ENCODE measurements at regions not wholly inside any gene's neighbourhood (a gene's known extent, or its start where the extent isn't known, plus 50 kb on each side); places are given as distances from the start of the nearest gene placed in this dataset.
"Not testable (repeated sequence)": the region's sequence is repeated elsewhere in the genome, so short reads cannot be mapped to it uniquely, and the experiment has no call there.

GRCh38 chr2:207328944-207329386 lies 163.2 kb upstream of the KLF7 start:
- DNase-seq (ENCODE audit: low read depth in 3 of 3) = no peak

GRCh38 chr2:207330912-207331311 lies 165.2 kb upstream of the KLF7 start:
- DNase-seq (ENCODE audit: low read depth in 3 of 3) = peak; percentile 22 to 52 (median 45)

GRCh38 chr2:207331674-207332073 lies 165.9 kb upstream of the KLF7 start:
- DNase-seq (ENCODE audit: low read depth in 3 of 3) = no peak

GRCh38 chr2:207332480-207333212 lies 166.9 kb upstream of the KLF7 start:
- no peak for DNase-seq (ENCODE audit: low read depth in 3 of 3)

- no peak for DNase-seq (ENCODE audit: low read depth in 3 of 3)
Observed at GRCh38 chr2:207333599-207334300, 168.0 kb upstream of the KLF7 start.

- no peak for DNase-seq (ENCODE audit: low read depth in 3 of 3)
Observed at GRCh38 chr2:207334301-207334623, 168.5 kb upstream of the KLF7 start.

GRCh38 chr2:207334624-207335371 lies 169.1 kb upstream of the KLF7 start:
- DNase-seq (ENCODE audit: low read depth in 3 of 3) = peak in 1 of 3 experiments; percentile 47

- DNase-seq (ENCODE audit: low read depth in 3 of 3) = peak in 1 of 3 experiments; percentile 2
Observed at GRCh38 chr2:207337234-207338219, 171.8 kb upstream of the KLF7 start.

- DNase-seq (ENCODE audit: low read depth in 3 of 3) = no peak
Observed at GRCh38 chr2:207338220-207338607, 172.5 kb upstream of the KLF7 start.

- no peak for DNase-seq (ENCODE audit: low read depth in 3 of 3)
Observed at GRCh38 chr2:207338610-207339009, 172.9 kb upstream of the KLF7 start.

GRCh38 chr2:207341112-207341750 lies 175.5 kb upstream of the KLF7 start:
- DNase-seq (ENCODE audit: low read depth in 3 of 3) = no peak

- no peak for DNase-seq (ENCODE audit: low read depth in 3 of 3)
Observed at GRCh38 chr2:207341804-207342203, 176.1 kb upstream of the KLF7 start.

- not testable (repeated sequence) for DNase-seq (ENCODE audit: low read depth in 3 of 3)
Observed at GRCh38 chr2:207344596-207345394, 179.0 kb upstream of the KLF7 start.

- DNase-seq (ENCODE audit: low read depth in 3 of 3) = no peak
Observed at GRCh38 chr2:207351171-207351570, 178.6 kb upstream of the CREB1 start.

- DNase-seq (ENCODE audit: low read depth in 3 of 3) = no peak
Observed at GRCh38 chr2:207352978-207353671, 176.6 kb upstream of the CREB1 start.

GRCh38 chr2:207353836-207354235 lies 175.9 kb upstream of the CREB1 start:
- DNase-seq (ENCODE audit: low read depth in 3 of 3) = no peak

- no peak for DNase-seq (ENCODE audit: low read depth in 3 of 3)
Observed at GRCh38 chr2:207354462-207354861, 175.3 kb upstream of the CREB1 start.

GRCh38 chr2:207356567-207356966 lies 173.2 kb upstream of the CREB1 start:
- DNase-seq (ENCODE audit: low read depth in 3 of 3) = no peak

- DNase-seq (ENCODE audit: low read depth in 3 of 3) = no peak
Observed at GRCh38 chr2:207357216-207357615, 172.5 kb upstream of the CREB1 start.

GRCh38 chr2:207362716-207363115 lies 167.0 kb upstream of the CREB1 start:
- DNase-seq (ENCODE audit: low read depth in 3 of 3) = no peak
